T follicular helper cell (primary cell): ENCODE measurements at regions not wholly inside any gene's neighbourhood (a gene's known extent, or its start where the extent isn't known, plus 50 kb on each side); places are given as distances from the start of the nearest gene placed in this dataset.
"Not testable (repeated sequence)": the region's sequence is repeated elsewhere in the genome, so short reads cannot be mapped to it uniquely, and the experiment has no call there.

ENCODE experiments used
- DNase-seq: peaks from one replicate; pipeline ENCODE4 v3.0.0-alpha.2; 2020; ENCODE audit warnings: low read depth

DNA sequence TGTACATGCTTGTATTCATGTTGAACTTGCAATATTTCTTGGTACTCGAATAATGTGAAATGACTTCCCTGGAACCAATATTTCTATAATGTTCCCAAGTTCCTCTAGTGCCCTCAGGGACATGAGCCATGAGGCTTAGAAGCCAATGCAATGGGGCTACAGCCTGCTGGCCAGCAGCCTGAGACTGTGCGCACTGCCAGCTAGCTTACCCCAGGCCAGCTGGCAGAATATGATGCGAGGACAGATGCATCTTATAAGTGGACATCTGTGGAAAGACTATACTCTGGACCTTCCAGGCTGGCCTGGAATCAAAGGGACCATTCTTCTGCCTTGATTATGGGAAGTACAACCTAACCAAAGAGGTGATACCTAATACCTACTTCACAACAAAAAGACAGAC lies 1862.0 kb upstream of the ACO1 start:
- DNase-seq, result no peak

DNA sequence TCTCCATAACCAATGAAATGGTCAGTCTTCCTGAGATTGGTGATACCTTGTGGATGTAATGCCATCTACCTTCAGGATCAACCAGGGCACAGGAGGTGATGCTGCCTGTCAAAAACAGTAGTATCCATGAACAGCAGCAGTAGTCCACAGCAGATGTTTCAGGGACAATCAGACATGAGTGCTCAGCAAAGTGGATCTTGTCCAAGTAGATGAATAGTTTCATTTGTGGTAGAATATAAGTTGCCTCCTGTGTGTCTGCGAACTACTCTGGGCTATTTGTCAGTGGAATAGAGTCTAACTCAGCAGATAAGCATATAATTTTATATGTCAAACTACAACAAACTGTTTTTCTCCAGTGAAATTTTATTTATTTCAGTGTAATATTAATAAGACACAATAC lies 1860.1 kb upstream of the ACO1 start:
- DNase-seq, result no peak

DNA sequence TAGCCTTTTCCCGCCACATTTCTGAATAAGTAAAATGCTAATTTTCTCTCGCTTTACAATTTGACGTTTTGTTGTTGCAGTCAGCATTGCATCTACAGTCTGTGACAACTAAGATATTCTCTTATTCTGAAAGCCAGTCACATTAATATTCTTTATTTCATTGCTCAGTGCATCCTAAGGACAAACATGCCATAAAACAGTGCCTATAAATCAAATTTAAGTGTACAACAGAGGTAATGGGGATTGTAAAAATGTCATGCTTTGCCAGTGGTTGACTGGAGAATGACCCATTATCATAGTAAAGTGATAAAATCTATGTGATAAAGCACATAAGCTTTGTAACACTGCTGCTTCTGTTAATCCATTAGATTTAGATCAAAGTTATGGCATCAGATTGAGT lies 1850.0 kb upstream of the ACO1 start:
- DNase-seq, result no peak

DNA sequence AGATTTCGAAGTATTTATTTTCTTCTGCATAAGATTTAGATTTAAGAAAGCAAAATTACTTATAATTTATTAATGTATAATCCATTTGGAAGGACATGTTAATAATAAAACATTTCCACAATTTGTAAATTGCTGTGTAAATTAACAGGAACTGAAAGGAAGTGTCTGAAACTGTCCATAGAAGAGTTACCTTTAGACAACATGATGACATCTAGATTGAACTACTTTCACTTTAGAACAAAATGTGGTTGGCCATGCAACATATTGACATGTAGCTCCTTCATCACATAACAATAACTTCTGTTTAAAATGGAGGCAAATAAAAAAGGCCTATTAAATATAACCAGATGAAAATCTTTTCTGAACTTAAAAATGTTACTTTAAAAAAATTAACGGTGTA lies 1849.5 kb upstream of the ACO1 start:
- DNase-seq, result no peak

DNA sequence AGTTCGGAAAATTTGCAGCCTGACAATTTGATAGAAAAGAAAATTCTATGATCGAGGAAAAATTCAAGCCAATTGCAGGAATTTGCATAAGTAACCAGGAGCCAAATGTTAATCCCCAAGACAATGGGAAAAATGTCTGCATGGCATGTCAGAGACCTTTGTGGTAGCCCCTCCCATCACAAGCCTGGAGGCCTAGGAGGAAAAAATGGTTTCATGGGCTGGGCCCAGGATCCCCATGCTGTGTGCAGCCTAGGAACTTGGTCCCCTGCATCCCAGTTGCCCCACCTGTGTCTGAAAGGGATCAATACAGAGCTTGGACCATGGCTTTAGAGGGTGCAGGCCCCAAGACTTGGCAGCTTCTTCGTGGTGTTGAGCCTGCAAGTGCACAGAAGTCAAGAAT lies 1847.9 kb upstream of the ACO1 start:
- no peak for DNase-seq

DNA sequence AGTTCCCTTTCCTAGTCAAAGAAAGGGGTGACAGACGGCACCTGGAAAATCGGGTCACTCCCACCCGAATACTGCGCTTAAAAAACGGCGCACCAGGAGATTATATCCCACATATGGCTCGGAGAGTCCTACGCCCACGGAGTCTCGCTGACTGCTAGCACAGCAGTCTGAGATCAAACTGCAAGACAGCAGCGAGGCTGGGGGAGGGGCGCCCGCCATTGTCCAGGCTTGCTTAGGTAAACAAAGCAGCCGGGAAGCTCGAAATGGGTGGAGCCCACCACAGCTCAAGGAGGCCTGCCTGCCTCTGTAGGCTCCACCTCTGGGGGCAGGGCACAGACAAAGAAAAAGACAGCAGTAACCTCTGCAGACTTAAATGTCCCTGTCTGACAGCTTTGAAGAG lies 1844.7 kb upstream of the ACO1 start:
- not testable (repeated sequence) for DNase-seq

DNA sequence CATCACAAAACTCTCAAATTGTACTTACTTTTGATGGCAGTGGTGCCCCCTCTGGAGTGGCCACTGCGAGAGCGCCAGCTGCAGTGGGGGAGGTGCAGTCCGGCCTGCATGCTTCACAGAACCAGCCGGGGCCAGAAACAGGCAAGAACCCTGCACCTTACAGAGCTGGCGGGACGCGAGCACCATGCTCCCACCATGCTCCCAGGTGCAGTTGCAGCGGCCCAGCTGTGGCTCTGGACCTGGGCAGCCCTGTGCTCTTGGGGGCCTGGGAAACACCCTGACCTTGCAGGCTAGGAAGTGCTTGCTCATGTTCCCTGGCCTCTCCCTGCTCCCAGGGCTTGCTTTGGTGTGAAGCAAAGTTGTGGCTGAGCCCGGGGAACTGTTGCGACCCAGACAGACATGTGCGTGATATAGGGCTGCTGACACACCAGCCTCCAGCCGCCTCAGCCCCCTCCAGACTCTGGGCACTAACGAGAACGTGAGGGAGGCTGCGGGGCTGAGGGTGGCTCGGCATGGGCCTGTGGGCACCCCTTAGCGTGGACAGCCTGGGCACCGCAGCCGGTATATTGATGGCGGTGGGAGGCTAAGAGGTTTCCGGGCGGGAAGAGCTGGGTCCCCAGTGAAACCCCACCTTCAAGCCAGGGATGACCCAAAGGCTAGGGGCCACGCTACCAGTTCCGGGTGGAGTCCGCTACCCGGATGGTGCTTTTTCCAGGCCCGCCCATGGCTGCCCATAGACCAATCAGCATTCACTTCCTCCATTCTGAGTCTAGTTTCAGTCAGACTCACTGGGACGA lies 1809.9 kb upstream of the ACO1 start:
- DNase-seq, result no peak

DNA sequence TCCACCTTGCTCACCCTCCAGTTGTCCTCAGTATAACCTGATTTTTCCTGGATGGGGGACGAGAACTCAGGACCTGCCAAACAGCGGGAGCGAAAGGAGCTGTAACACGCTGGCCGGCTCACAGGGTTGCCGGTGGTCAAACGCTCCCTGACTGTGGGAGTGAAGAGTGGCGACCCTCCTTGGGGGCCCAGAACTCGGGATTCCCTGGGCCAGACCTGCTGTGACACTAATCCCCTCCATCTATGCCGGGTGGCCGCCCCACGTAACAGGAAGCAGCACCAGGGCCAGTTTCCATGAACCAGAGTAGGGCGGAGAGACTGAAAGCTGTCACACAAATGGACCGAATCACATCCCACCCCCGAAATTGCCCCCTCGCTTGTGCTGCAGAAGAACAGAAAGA lies 1809.2 kb upstream of the ACO1 start:
- DNase-seq, result no peak

DNA sequence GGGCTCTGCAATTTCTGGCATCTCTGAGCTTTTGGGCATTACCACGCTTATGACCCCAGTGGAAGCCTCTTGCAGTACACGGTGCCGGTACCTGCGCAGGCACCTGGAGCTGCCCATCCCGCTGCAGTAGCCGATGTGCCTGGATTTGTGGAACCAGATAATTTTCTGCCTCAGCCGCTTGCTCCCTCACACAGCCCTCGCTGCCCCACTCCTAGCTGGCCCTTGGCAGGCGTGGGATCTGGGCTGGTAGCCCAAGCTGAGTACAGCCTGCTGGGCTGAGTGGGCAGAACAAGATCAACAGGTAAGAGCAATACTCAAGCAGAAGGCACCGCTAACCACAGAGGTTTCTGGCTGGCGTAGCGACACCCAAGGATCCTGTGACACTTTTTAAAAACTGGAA lies 1808.8 kb upstream of the ACO1 start:
- DNase-seq, result no peak

DNA sequence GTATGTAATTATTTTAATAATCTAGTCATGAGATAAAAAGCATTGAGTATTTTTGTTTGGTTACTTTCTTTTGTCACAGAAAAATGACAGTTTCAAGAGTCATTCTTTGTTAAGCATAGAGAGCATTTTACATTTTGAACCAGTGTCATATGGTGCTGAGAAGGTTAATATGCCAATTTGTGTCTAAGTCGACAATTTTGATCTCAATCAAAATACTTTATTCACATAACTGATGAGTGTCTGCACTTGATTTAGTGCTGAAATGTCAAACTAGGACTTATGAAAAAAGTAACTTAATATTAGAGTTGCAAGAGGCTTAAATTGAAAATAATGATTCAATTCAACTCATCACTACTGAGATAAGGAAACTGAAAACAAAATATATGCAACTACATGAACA lies 1804.6 kb upstream of the ACO1 start:
- DNase-seq, result no peak

DNA sequence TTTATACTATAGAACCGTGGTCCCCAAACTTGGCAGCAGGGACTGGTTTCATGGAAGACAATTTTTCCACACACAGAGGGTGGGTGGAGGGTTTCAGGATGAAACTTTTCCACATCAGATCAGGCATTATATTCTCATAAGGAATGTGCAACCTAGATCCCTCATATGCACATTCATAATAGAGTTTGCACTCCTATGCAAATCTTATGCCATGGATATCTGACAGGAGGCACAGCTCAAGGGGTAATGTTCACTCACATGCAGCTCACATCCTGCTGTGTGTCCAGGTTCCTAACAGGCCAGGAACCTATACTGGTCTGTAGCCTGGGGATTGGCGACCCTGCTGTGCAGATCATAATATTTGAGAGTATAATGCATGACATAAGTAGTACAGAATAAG lies 1802.2 kb upstream of the ACO1 start:
- DNase-seq, result no peak

DNA sequence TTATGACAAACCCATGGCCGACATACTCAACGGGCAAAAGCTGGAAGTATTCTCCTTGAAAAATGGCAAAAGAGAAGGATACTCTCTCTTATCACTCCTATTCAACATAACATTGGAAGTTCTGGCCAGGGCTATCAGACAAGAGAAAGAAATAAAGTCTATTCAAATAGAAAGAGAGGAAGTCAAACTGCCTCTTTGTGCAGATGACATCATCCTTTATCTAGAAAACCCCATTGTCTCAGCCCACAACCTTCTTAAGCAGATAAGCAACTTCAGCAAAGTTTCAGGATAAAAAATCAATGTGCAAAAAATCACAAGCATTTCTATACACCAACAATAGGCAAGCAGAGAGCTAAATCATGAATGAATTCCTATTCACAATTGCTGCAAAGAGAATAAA lies 1799.9 kb upstream of the ACO1 start:
- no peak for DNase-seq

DNA sequence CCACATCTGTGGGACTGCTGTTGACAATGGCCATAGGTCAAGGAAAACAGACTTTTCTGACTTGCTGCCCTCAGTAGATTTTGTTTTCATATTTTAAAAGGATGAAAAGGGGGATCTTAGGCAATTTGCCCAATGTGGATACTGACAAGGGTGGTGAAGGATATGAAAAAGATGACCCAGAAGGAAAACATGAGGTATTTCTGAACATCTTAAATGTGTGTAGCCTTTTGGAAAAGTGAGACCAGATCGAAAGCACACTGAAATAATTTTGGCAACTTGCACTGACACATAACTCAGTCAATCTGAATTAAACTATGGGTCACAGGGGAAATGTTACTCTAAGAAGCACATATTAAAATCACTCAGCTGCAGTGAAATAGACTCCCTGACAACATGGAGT lies 1793.0 kb upstream of the ACO1 start:
- DNase-seq, result no peak

DNA sequence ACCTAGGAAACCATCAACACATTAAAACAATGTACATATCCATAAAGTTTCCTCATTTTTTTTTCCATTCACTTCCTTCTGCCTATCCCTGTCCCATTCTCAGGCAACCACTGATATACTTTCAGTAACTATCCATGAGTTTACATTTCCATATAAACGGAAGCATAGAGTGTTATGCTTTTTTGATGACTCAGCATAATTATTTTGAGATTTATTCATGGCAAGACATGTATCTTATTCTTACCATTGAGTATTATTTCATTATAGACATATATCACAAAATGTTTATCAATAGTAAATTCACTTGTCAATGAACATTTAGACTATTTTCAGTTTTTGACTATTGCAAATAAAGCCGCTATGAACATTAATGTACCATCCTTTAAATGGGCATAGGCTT lies 1786.8 kb upstream of the ACO1 start:
- no peak for DNase-seq

DNA sequence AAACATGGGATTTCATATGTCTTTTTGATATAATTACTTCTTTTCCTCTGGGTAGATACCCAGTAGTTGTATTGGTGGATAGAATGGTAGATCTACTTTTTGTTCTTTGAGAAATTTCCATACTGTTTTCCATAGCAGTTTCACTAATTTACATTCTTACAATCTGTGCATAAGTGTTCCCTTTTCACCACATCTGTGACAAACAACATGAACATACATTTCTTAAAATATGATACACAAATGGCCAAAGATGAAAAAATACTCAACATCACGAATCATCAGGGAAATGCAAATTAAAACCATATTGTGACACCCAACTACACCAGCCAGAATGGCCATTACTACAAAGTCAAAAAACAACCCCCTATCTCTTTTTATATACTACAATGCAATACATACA lies 1778.5 kb upstream of the ACO1 start:
- DNase-seq, result no peak

DNA sequence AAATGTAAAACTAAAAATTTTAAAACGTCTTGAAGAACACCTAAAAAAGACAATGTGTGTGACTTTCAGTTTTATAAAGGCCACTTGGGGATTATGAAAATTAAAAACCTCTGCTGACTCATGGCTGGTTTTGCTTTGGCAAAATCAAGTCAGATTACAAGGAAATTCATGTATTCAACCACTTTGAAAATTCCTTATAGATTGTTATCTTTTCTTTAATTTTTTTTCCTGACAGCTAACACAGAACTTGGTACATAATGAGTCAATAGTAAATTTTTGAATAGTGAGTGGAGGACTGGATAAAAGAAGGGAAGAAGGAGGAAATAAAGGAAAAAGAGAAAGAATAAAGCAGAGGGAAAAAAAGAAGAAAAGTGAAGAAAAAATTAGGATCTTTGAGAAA lies 1774.7 kb upstream of the ACO1 start:
- DNase-seq, result no peak

DNA sequence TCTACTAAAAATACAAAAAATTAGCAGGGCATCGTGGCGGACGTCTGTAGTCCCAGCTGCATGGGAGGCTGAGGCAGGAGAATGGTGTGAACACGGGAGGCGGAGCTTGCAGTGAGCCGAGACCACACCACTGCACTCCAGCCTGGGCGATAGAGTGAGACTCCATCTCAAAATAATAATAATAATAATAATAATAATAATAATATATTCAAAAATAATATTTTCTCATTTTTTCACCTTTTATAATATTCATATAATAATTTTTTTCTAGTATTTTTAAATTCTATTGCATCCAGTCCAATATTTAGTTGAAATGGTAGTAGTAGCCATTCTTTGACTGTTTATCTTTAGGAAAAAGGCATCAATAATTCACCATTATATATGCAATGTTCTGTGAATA lies 1767.7 kb upstream of the ACO1 start:
- not testable (repeated sequence) for DNase-seq

DNA sequence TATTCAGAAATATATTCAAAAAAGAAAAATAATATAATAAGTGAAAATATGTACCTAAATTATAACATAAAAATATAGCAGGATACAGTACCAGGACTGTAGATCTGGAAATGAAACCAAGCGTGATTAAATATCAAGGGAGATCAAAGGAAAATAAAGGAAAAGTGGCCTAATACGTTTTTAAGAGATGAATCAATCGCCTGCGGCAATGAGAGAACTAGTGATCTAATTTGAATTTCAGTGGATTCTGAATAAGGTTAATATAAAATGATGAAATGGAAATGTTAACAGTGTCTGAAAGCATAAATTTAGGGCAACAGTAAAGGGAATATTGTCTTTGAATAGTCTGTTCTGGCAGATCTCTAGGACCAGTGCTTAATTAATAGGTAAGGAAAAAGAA lies 1761.9 kb upstream of the ACO1 start:
- DNase-seq, result no peak

DNA sequence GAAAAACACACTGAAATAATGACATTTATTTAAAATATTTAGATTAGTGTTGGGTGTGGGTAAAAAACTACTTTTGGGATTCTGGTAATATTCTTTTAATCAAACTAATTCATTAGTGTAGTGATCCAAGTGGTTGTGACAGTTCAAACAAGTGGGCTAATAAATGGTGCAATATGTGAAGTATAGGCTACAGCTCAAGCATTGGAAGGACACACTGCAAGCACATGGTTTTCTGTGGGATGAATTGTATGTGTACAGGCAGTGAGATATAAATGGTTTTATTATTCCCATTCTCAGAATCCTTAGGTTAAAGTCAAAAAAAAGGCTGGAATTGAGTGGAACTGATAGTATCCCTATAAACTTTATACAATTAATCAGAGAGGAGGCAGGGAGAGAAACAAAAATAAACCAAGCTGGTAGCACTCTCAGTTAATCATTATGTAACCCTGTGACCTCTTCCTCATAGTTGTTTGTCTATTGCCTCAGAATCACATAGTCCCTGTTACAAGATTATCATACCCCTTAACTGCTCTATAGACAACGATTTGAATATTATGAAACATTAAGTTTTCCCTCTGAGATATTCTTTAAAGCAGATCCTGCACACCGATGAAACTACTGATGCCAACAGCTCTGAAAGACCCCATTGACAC lies 1755.4 kb upstream of the ACO1 start:
- no peak for DNase-seq

DNA sequence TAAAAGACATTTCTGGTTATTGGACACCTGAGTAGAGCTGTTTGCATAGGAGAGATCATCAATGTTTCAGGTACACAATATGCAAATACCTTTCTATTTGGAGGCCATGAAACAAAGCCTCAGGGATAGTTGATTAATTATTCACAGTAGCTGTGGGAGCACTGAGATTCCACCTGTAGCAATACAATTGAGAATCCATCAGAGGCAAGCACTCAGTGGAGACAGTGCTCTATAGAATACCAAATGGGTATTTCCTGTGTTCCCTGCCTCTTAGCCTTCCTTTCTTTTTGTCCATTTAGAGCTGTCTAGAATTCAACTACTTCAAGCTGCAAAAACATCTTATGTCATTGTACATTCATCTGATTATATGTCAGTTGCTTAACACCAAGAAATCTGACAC lies 1754.0 kb upstream of the ACO1 start:
- no peak for DNase-seq

DNA sequence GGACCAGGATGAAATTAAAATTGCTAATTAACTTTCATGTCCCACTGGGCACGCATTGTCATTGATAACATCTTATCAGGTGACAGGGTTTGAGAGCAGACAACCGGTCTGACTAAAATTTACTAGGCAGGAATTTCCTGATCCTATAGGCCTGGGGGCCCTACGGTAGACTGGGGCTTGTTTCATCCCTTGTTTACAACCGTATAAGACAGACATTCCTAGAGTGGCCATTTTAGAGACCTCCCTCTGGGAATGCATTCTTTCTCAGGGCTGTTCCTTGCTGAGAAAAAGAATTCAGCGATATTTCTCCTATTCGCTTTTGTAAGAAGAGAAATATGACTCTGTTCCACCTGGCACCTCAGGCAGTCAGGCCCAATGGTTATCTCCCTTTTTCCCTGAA lies 1737.8 kb upstream of the ACO1 start:
- DNase-seq, result not testable (repeated sequence)

DNA sequence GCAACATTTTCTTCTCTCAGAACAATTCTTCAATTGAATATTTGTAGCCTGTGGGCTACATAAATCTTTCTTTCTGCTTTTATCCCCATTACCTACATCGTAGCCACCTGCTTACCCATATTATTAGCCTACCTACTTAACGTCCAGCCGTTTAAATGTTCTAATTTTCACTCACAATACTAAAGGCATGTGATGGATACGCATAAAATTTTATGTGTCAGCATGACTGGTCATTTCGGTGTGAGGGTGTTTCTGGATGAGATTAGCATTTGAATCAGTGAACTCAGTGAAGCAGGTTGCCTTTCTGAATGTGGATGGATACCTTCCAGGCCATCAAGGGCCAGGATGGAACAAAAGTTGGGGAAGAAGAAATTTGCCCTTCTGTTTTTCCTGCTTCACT lies 1722.5 kb upstream of the ACO1 start:
- DNase-seq, result no peak

DNA sequence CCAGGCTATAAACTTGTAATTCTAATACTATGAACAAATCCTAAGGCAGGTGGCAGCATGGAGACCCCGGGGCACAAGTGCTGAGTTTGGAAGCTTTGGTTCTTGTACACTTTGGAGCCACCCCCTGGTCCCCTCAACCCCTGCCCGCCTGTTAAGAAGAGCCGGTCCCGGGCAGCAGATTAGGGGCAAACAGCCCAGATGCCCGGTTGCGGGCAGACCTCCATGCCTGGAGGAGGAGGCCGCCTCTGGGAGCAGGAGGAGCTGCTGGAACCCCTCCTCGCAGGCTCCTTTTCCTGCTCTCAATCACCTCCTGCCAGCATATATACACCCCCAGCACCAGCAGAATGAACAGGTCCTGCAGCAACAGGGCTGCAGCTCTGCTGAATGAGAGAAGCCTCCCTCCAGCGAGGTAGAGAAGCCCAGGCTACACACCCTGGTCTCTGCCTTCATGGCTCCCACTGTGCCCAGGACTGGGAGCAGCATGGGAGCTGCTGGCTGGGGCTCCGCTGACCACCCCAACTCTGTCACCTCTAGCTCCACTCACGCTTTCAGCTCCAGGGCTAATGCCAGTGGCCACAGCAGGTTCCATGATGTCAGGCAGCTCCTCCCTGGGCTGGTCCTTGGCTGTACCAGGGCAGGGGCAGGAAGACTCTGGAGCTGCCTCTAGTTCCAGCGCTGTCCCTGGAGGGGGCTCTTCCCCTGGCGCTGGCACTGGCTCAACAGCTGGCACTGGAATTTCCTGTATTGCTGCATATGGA lies 1713.5 kb upstream of the ACO1 start:
- no peak for DNase-seq
